NCI-H2227 (cell line): ENCODE measurements at regions not wholly inside any gene's neighbourhood (a gene's known extent, or its start where the extent isn't known, plus 50 kb on each side); places are given as distances from the start of the nearest gene placed in this dataset.
"Not testable (repeated sequence)": the region's sequence is repeated elsewhere in the genome, so short reads cannot be mapped to it uniquely, and the experiment has no call there.

Experiments
- DNase-seq: peaks from one replicate; lab custom pipeline; 2025; ENCODE audit not compliant: unreplicated experiment; lab: John Stamatoyannopoulos, UW

- DNase-seq, result peak; percentile 21
Observed at GRCh38 chr2:203585516-203585915, 50.4 kb upstream of the RAPH1 start.

GRCh38 chr2:203586206-203586605 lies 51.1 kb upstream of the RAPH1 start:
- DNase-seq, result no peak

- no peak for DNase-seq
Observed at GRCh38 chr2:203586696-203587095, 51.6 kb upstream of the RAPH1 start.

GRCh38 chr2:203590496-203590895 lies 55.4 kb upstream of the RAPH1 start:
- DNase-seq, result no peak

- DNase-seq, result no peak
Observed at GRCh38 chr2:203591642-203592041, 56.5 kb upstream of the RAPH1 start.

GRCh38 chr2:203592470-203592869 lies 57.4 kb upstream of the RAPH1 start:
- DNase-seq, result no peak

GRCh38 chr2:203594541-203594940 lies 59.4 kb upstream of the RAPH1 start:
- DNase-seq, result no peak

GRCh38 chr2:203596183-203596582 lies 61.1 kb upstream of the RAPH1 start:
- no peak for DNase-seq

- DNase-seq, result no peak
Observed at GRCh38 chr2:203599509-203599908, 64.4 kb upstream of the RAPH1 start.

GRCh38 chr2:203600286-203600685 lies 65.2 kb upstream of the RAPH1 start:
- DNase-seq, result no peak

- no peak for DNase-seq
Observed at GRCh38 chr2:203603456-203604389, 68.6 kb upstream of the RAPH1 start.

- no peak for DNase-seq
Observed at GRCh38 chr2:203605302-203605701, 70.2 kb upstream of the RAPH1 start.

- DNase-seq, result no peak
Observed at GRCh38 chr2:203606051-203606450, 71.0 kb upstream of the RAPH1 start.

GRCh38 chr2:203610558-203610957 lies 75.5 kb upstream of the RAPH1 start:
- no peak for DNase-seq

- DNase-seq, result peak; percentile 47
Observed at GRCh38 chr2:203612246-203612645, 77.1 kb upstream of the RAPH1 start.

GRCh38 chr2:203619267-203619878 lies 84.3 kb upstream of the RAPH1 start:
- no peak for DNase-seq

- no peak for DNase-seq
Observed at GRCh38 chr2:203621981-203622515, 84.4 kb upstream of the CD28 start.

GRCh38 chr2:203623096-203623495 lies 83.3 kb upstream of the CD28 start:
- no peak for DNase-seq

- DNase-seq, result no peak
Observed at GRCh38 chr2:203623661-203624060, 82.8 kb upstream of the CD28 start.

- DNase-seq, result no peak
Observed at GRCh38 chr2:203625701-203626100, 80.7 kb upstream of the CD28 start.

GRCh38 chr2:203626247-203626646 lies 80.2 kb upstream of the CD28 start:
- DNase-seq, result not testable (repeated sequence)
